ENCODE measurements at regions not wholly inside any gene's neighbourhood (a gene's known extent, or its start where the extent isn't known, plus 50 kb on each side); places are given as distances from the start of the nearest gene placed in this dataset.
A peak's percentile ranks its signal among the peaks of the same experiment; 100 is the strongest.

DNA sequence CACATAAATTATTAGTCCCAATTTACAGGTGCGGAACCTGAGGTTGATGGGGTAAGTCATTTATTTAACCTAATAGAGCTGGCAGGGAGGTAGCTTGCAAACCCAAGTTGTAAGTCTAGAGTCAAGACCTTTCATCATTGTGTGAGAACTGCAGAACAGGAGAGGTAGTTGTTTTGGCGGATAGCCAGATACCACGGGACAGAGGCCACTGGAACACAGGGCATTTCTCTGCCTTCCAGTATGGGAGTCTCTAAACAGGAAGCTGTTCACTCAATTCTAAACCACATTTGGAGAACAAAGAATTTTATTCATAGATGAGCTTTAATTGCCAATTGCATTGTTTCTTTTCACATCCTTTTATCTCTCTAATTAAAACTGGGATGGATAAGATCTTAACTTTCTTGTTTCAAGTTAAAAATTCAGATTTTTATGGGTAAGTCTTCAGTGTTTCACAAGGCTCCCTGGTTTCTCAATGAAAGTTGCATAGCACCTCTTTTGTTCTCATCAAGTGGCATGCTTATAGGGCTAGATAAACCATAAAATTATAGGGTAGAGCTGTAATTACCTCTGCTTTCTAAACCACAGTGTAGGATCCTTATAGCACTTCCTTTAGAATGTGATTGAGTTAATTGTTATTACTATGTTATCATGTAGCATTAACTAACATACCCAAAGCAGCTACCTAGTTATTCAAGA lies 489.0 kb downstream of the GATA3 start:
- peak; percentile 82 for DNase-seq (ENCODE audit: low spot score)

DNA sequence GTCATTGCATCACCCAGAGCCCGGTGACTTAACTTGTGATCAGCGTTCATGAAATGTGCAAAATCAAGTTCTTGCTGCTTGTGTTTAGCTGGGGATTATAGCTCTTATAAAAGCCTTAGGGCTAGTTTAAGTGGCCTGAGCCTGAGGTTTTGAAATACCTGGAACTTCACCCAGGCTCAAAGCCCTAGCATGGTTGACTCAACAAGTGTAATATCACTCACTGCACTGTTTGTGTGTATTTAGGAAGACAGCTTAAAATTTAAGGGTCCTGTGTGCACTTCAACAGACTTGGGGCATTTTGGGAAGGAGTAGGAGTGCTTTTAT lies 489.5 kb downstream of the GATA3 start:
- DNase-seq (ENCODE audit: low spot score) = peak; percentile 64

DNA sequence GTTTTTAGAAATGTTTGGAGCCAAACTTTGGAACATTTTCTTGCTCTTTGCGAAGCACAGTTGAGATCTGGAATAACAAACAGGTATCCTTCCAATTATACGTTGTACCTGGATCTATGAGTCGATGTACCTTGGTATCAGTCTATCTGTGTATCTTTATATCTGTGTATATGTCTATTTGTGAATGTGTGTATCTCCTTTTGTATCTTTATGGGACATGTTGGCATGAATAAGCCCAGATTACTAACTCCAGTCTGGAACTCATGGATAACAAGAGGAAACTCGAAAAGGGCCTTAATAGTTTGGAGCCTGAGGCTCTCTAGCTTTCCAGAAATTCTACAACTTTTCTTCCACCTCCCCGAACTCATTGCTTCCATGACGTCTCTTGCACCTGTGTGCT lies 490.0 kb downstream of the GATA3 start:
- DNase-seq (ENCODE audit: low spot score) = no peak

DNA sequence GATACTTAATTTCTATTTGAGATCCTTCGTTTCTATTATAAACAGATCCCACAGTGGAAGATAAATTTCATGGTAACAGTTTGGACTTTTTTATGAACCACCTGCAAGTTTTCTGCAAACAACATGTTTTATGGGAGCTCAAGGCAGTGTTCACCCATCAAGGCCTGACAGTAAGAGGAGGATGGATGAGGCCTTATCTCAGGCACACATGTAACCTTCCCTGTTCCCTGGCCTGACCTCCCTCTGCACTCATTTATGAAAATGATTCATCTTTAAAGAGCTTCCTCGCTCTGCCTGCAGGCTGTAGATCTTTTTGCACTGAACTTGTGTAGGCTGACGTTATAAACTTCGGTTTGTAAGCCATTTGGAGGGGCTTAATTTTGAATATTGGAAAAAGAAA lies 500.1 kb downstream of the GATA3 start:
- DNase-seq (ENCODE audit: low spot score) = no peak

DNA sequence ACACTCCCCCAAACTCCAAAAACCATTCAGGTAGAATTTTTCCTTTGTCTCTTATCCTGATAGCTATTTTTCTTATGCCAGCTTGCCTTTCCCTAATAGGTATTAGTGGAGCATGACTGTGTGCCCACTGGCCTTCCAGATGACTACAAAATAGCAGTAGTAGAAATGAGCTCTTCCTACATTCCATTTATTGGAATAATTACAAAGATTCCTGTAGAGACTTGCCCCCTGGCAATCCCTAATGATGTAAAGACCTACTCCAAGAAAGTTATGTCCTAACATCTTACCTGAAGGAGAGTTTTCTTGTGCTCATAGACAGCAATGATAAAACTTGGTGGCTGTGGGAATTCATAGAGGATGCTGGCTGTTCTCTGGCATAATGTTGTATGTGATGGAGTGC lies 501.8 kb downstream of the GATA3 start:
- no peak for DNase-seq (ENCODE audit: low spot score)

DNA sequence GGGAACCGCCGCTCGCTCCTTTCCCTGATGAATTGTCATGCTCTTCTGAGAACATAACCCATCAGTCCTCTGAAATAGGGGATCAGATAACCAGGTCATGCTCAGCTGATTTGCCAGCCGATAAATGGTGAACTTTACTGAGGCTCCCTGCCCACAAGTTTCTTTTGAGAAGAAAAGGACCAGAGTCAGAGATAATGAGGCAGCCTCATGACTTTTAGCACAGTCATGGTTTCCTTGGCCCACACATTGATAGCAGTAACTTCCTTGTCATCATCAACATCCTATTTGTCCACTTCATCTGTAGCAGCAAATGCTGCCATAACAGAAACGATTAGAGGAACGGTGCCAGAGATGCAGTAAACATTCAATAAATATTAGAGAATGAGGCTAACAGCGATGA lies 509.0 kb downstream of the GATA3 start:
- no peak for DNase-seq (ENCODE audit: low spot score)

DNA sequence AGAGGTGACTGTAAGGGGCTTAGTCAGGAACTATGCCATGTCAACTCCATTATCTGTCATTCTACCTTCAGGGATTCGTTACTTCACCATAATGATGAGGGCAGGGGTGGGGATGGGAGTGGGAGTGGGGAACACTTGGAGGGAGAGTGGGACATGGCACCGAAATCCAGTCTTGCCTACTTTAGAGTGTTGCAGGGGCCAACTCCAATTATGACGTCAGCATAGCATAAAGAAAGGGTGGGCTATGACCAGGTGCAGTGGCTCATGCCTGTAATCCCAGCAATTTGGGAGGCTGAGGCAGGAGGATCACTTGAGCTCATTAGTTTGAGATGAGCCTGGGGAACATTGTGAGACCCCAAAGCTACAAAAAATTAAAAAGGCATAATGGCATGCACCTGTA lies 512.2 kb downstream of the GATA3 start:
- no peak for DNase-seq (ENCODE audit: low spot score)

DNA sequence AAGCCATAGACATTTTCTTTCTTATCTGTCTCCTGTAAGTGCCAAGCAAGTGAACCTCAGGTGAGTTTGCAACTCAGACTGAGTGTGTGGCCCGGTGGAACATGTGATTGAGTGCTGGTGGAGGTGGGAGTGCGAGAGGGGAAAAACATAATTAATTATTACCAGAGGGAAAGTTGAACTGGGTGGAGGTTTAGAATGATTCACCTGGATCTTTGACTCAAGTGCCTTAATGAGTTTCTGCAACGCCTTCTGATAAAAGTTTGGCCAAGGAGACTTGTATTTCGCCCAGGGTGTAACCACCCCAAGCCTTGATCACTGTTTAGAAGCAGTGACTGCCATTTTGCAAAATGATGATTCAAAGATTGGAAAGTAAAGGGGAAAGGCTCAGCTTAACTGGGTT lies 513.9 kb downstream of the GATA3 start:
- peak; percentile 32 for DNase-seq (ENCODE audit: low spot score)

DNA sequence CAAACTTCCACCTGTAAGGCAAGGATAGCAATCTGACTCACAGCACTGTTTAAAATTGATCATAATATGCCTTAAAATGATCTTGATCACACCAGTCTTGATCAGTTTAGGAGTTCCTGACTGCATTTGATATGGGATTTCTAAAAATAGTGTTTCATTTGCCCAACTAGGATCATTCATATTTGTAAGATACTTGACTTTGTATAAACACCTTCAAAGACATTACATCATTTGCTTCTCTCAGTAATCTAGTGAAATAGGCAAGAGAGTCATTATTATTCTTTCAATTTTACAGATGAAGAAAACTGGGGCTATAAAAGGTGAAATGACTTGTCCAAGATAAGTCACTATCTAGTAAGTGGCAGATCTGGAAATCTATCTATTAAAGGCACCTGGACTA lies 521.1 kb downstream of the GATA3 start:
- DNase-seq (ENCODE audit: low spot score) = no peak

DNA sequence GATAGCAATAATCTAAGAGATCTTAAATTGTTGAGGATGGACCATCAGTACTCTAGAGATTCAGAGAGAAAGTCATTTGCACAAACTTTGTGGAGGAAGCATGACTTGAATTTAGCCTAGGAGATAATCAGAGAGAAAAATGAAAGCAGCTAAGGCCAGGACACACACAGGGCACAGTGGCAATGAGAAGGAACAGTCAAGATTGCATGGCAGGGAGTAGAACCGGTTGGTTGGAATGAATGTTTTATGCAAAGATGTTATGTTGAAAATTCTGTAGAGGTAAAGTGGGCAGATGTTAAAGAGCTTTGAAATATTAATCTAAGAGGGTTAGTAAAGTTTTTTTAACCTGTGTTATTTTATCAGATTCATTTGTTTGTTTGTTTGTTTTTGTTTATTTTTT lies 521.8 kb downstream of the GATA3 start:
- no peak for DNase-seq (ENCODE audit: low spot score)

DNA sequence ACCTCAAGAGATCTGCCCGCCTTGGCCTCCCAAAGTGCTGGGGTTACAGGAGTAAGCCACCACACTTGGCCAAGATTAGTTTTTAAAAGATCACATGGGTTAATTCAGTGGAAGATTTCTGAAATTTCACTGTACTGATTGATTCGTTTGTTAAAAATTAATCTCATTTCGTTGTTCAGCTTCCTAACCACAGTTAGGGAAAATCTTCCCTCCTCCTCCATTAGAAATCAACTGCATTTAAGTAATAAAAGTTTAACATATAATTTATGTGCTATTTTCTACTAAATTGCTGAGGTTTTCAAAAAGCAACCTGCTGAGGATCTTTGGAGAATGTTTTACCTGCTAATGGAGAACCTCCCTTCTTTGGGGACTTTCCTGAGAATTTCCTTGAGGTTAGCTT lies 522.4 kb downstream of the GATA3 start:
- no peak for DNase-seq (ENCODE audit: low spot score)

DNA sequence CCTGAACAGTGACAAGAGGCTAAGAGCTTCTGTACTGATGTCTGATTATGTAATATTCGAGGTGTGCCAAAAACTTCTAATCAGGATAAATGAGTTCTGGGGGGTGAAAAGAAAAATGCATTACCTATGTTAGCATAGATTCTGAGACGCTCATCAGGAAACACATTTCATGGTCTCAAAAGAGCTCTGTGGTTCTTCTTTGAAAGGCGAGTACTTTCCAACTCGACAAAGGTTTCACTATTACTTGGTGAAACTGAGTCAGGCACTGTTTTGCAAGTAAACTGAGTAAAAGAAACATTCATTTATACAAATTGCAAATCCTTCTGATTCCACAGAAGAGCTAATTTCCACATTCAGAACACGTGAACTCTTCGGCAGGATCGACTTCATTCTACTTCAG lies 523.2 kb downstream of the GATA3 start:
- DNase-seq (ENCODE audit: low spot score) = no peak

DNA sequence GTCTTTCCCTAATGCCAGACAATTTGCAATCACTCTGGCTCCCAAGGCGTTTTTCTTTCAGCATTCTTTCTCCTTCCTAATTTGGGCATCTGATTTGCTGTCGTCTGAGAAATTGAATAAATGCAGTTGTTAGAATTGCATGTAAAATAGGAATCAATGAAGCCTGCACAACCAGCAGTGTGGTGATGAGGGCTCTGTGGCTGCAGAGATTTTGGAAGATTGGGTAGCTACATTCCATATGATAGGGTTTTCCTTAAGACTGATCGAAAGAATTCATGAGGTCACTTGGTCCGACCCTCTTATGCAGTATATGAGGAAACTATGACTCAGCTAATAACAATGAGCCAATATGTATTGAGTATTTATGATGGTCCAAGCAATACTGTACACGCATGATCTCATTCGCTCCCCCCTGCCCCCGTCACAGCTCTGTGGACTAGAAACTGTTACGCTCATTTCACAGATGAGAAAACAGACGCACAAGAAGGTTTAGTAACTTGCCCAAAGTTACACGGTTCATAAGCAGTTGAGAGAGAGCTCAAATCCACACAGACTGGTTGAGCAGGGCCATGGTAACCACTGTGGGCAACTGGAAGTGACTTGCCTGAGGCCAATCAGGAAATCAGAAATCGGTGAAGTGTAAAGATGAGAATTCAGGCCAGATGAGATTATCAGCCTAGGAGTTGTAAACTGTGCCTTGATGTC lies 527.2 kb downstream of the GATA3 start:
- no peak for DNase-seq (ENCODE audit: low spot score)

DNA sequence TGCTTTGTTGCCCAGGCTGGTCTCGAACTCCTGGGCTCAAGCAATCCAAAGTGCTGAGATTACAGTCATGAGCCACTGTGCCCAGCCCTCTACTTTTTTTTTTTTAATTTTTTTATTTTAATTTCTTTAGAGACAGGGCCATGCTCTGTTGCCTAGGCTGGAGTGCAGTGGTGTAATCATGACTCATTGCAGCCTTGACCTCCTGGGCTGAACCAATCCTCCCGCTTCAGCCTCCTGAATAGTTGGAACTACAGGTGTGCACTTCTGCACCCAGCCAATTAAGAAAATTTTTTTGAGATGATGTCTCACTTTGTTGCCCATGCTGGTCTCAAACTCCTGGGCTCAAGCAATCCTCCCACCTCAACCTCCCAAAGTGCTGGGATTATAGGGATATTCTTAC lies 528.6 kb downstream of the GATA3 start:
- no peak for DNase-seq (ENCODE audit: low spot score)

DNA sequence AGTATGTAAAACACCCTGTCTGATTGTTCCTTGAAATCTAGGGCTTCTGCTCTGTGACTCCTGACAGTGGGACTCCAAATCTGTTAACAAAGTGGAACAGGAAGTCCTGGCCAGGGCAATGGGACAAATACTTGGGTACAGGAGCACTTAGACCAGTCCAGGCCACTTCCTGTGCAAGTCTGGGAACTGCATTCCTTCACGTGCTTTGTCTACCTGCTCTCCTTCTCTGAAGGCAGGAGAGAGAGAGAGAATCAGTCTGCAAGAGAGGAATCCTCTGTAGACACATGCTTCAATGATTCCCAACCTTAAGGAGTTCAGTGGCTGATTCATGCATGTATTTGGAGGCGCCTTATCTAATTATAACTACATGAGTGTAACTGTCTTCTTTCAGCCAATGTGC lies 530.2 kb downstream of the GATA3 start:
- DNase-seq (ENCODE audit: low spot score) = no peak

DNA sequence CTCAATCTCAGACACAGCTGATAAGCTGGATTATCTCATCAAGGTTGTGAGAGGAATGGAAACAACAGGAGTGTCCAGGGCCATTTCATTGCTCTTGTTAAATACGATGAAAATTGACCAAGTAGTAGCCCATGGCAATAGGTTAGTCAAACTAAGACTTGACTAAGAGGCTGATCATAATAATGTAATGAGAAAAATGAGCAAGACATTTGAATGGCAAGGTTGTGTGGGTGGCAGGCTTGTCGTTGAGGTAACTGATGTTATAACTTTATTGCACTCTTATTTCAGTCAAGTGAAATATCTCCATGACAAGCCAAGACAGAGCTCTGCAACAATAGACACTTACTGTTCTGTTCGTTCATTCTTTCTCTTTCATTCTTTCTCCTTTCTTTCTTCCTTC lies 532.0 kb downstream of the GATA3 start:
- DNase-seq (ENCODE audit: low spot score) = no peak

DNA sequence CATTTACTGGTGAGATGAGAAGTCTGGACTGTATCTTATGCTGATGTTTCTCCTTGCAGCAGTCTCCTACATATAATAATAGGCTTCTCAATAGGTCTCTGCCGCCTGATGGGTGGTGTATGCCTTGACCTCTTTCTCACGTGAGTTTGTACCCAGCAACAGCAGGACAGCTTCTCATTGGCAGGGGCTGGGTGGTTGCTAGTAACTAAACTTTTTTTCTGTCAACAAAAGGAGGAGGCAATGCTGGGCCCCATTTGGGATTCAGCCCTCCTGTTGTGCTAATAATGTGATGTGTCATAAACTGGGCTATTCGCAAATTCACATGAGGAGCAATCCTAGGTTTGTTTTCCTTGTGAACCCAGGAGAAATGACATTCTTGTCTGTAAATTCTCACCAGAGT lies 533.6 kb downstream of the GATA3 start:
- no peak for DNase-seq (ENCODE audit: low spot score)

DNA sequence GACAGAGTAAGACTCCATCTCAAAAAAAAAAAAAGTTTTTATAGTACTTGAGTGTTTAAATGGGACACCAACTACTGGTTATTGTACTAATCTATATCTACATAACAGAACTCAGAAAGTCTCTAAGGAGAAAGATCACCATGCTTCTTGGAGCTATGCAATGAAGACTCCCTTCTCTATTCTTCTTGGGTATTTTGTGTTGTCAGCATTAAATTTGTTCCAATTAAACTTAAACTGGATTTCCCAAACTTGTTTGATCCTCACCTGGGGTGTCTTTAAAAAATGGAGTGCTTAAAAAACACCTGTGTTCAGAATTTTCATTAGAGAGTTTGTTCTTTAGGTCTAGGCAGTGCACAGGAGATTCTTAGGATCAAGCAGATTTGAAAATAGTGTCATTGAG lies 536.0 kb downstream of the GATA3 start:
- no peak for DNase-seq (ENCODE audit: low spot score)

DNA sequence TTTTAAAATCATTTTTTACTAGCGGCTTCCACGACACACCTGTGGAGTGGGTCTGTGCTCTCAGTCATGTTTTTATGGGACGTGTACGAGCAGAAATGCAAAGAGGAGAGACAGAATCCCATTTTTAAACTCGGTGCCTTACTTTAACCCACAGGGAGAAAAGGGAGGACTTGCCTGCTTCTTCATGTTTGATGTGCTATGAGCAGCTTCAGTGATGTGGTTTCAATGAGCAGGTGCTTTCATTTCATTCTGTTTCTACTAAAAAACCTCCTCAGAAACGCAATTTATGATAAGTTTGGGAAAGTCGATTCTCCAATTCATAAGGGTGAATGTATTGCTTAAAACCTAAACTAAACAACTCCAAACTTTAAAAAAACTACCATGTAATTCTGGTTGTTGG lies 537.2 kb downstream of the GATA3 start:
- DNase-seq (ENCODE audit: low spot score) = no peak

DNA sequence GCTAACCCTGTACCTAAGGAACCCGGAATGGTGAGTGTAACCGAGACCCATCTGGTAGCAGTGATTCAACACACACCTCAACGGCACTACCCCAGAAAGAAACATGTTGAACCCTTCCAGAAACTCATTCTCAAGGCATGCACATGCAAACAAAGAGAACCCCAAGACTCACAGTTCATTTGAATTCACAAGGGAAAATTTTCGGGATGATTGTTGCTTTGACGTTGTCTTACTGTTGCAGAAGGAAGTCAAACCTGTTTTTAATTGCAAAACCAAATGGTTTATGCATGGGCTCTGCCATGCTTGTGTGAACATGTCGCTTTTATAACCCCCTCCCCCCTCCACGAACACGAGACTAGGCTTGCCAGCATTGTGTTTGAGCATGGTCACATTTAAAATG lies 539.7 kb downstream of the GATA3 start:
- no peak for DNase-seq (ENCODE audit: low spot score)

DNA sequence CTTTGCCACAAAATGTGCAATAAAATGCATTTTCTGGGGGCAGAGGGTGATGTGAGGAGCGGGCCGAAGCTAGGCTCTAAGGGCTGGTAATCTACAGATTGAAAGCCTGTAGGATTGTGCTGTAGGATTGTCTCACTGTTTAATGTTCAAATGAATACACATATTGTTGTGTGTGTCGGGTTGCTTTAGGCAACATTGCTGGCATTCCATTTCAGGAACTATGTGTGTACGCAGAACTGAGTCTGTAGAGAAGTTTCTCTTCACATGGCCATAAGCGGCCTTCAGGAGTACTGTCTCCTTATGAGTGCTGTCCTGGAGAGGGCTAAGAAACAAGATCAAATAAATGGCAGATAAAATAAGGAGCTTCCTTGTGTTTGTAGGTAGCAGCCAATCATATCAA lies 540.2 kb downstream of the GATA3 start:
- no peak for DNase-seq (ENCODE audit: low spot score)

DNA sequence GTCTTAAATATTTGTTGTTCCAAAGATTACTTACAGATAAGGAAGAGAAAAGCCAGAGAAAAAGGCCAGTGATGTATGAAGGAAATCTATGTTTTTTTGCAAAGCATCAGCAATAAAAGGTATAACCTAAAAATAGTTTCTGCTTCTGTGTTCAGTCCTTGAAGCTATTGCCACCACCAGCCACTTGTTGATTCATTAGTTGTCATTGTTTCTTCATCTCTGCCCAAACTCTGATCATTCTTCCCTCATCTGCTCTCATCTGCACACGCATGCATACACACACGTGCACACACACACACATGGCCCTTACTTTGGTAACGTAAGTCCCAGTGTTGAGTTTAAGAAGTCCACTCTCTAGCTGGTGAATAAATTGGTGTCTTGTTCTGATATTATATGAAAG lies 540.7 kb downstream of the GATA3 start:
- DNase-seq (ENCODE audit: low spot score) = no peak

DNA sequence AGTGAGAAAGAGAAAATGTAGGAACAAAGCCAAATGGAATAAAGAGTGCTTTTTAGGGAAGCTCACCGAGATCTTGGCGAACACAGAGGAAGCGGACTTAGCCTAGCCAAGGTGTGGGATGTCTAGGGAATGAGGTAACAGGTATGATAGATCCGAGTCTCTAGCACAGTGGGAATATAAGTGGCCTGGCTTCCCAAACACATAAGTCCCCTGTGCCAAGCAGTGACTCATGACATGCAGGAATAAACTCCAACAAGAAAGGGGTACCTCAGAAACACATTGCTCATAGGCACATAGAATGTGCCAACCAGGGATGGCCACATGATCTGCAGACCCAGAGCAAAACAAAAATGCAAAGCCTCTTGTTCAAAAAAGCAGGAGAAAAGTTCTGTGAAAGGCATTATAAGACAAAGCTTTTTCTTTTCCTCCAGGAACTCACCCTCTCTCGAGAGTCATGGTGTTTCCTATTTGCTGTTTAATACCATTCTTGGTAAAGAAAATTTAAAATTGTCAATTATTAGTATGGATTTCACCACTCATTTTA lies 542.5 kb downstream of the GATA3 start:
- DNase-seq (ENCODE audit: low spot score) = no peak

DNA sequence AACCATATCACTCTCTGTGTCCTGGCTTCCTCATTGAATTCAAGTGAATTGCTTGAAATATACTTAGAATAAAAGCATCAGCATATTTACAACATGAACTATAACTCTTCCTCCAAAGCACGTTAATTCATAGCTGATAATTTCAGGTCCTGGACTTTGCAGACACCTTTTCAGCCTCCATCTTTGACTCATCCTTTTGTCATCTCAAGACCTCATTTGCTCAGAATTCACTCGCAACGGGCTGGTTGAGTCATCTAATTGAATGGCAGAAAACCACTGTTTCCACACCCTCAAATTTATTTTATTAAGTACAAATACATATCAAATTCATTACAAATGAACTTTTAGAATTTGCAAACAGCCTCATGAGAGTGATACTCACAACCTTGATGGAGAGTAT lies 545.7 kb downstream of the GATA3 start:
- no peak for DNase-seq (ENCODE audit: low spot score)
